Glutamatergic neuron (in vitro differentiated cells): ENCODE measurements at regions not wholly inside any gene's neighbourhood (a gene's known extent, or its start where the extent isn't known, plus 50 kb on each side); places are given as distances from the start of the nearest gene placed in this dataset.

Experiments used
- DNase-seq: peaks from one replicate; pipeline ENCODE4 v3.0.0; 2022
- H3K27ac Mint-ChIP-seq: one replicate; pipeline ENCODE4 v1.8.0; 2020; ENCODE audit warnings: mild to moderate bottlenecking, mixed read lengths, inconsistent platforms; ENCODE audit not compliant: unreplicated experiment
- H3K27me3 Mint-ChIP-seq: one replicate; pipeline ENCODE4 v1.8.0; 2020; ENCODE audit warnings: mild to moderate bottlenecking, moderate library complexity, mixed read lengths, inconsistent platforms; ENCODE audit not compliant: unreplicated experiment
- H3K36me3 Mint-ChIP-seq: one replicate; pipeline ENCODE4 v1.8.0; 2020; ENCODE audit warnings: mild to moderate bottlenecking, mixed read lengths, inconsistent platforms; ENCODE audit not compliant: unreplicated experiment
- H3K4me1 Mint-ChIP-seq: one replicate; pipeline ENCODE4 v1.8.0; 2020; ENCODE audit warnings: mild to moderate bottlenecking, low read depth, mixed read lengths, inconsistent platforms; ENCODE audit not compliant: unreplicated experiment
- H3K4me3 Mint-ChIP-seq: one replicate; pipeline ENCODE4 v1.8.0; 2020; ENCODE audit warnings: mild to moderate bottlenecking, mixed read lengths, inconsistent platforms; ENCODE audit not compliant: unreplicated experiment
- H3K9me3 Mint-ChIP-seq: one replicate; pipeline ENCODE4 v1.8.0; 2020; ENCODE audit warnings: mild to moderate bottlenecking, moderate library complexity, mixed read lengths, inconsistent platforms; ENCODE audit not compliant: unreplicated experiment
- CTCF ChIP-seq: fragments of 200-600 bp; sonication (generic); IDR thresholded peaks from one replicate; pipeline ENCODE4 v1.5.0; 2021; ENCODE audit not compliant: partially characterized antibody, unreplicated experiment

DNA sequence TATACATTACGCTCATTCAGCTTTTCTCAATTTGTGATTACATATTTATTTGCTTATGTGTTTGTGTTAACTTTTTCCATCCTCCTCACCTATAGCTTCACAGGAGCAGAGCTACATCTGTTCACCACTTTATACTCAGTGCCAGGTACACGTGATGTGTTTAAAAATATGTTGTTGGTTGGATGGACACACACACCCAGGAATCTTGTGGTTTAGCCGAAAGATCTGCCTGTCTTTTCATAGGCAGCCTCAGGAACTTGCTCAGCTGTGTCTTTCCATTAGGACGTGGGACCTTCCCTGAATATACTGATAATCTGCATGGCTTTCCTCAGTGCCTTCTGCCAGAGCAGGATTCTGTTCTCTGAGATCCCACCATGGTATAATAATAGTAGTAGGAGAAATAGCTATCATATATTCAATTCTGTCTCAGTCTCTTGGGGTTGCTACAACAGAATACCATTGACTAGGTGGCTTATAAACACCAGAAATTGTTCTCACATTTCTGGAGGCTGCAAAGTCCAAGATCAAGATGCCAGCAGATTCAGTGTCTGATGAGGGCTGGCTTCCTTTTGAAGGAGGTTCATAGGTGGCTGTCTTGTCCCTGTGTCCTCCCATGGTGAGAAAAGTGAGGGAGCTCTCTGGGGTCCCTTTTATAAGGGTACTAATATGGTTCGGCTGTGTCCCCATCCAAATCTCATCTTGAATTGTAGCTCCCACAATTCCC is 50.0 kb upstream of the SOD3 start:
- Mint-ChIP-seq H3K27ac (no peak overlapping the region), H3K36me3 (no peaks in the 10 kb centered on the region)

More for the DNA sequence above, 50.0 kb upstream of the SOD3 start:
- Mint-ChIP-seq H3K4me3 (no peak overlapping the region), H3K9me3 (peaks cover 3% of the 10 kb centered on the region), H3K27me3 (no peaks in the 10 kb centered on the region), H3K4me1 (no peaks in the 10 kb centered on the region)
- no peak for TF ChIP-seq CTCF
- DNase-seq = no peak
